HCT116 (cell line): ENCODE measurements at regions not wholly inside any gene's neighbourhood (a gene's known extent, or its start where the extent isn't known, plus 50 kb on each side); places are given as distances from the start of the nearest gene placed in this dataset.

Experiments used
- ATAC-seq: fragments of 200-7000 bp; cut with Tn5 transposase; 2 replicates; pipeline ENCODE4 v1.9.1; 2020; ENCODE audit warnings: mild to moderate bottlenecking, moderate library complexity
- BruUV-seq: library from RNA; stranded (reverse); fragments of 400-500 nt; replicated peaks from 2 replicates; lab custom pipeline; 2021; lab: Mats Ljungman, UMichigan
- CTCF ChIA-PET: fragments of 300-600 bp; sonication (Branson Sonifier 250); formaldehyde crosslinking; loops from one replicate; lab custom pipeline; 2021; ENCODE audit warnings: antibody characterized with exemption; lab: Charles Lee
- POLR2A ChIA-PET: fragments of 300-600, 350-600 bp; sonication (Branson Sonifier 250); formaldehyde crosslinking; loops from one replicate; lab custom pipeline; 2021; ENCODE audit warnings: antibody characterized with exemption; lab: Charles Lee
- RAD21 ChIA-PET, 2 experiments: fragments of 300-600 bp; sonication (Branson Sonifier 250); formaldehyde crosslinking; loops; one replicate each; lab custom pipeline; 2023; ENCODE audit warnings: low total read pairs in 2 of 2; ENCODE audit not compliant: uncharacterized antibody in 2 of 2, unreplicated experiment in 2 of 2, low non-redundant PET in 1 of 2; lab: Charles Lee
- DNase-seq: peaks from one replicate; pipeline ENCODE4 v3.0.0-alpha.2; 2010; ENCODE audit warnings: low read depth, low spot score
- H2AFZ ChIP-seq: fragments of 200-600 bp; shearing (Covaris generic), sonication (generic); 2 replicates; pipeline ENCODE4 v1.6.1; 2017; ENCODE audit warnings: low read depth, mixed run types, mixed read lengths, antibody characterized with exemption, low read length; ENCODE audit not compliant: poor library complexity, severe bottlenecking
- H3K27ac ChIP-seq: 2 replicates; pipeline ENCODE4 v1.5.1; 2012; ENCODE audit warnings: low read depth, low read length
- H3K27me3 ChIP-seq: fragments of 200-600 bp; sonication (generic); 2 replicates; pipeline ENCODE4 v1.6.1; 2016; ENCODE audit warnings: mixed run types, low read length, mixed read lengths; ENCODE audit not compliant: insufficient read depth
- H3K36me3 ChIP-seq, 2 experiments: fragments of 200-500 bp in 1 of 2; fragments of 200-600 bp in 1 of 2; sonication (Bioruptor generic) in 1 of 2; sonication (generic) in 1 of 2; 2 replicates each; pipeline versions ENCODE4 v1.5.1 to v1.6.1; 2014 to 2016; ENCODE audit warnings: low read length in 2 of 2, inconsistent platforms in 1 of 2, mixed read lengths in 1 of 2, mixed run types in 1 of 2; ENCODE audit not compliant: insufficient read depth in 2 of 2, control insufficient read depth in 1 of 2
- H3K4me1 ChIP-seq, 2 experiments: fragments of 200-600 bp in 1 of 2; sonication (generic) in 1 of 2; 2 replicates each; pipeline versions ENCODE4 v1.5.1 to v1.6.1; 2012 to 2017; ENCODE audit warnings: low read length in 2 of 2, inconsistent platforms in 1 of 2, mild to moderate bottlenecking in 1 of 2, mixed read lengths in 1 of 2, mixed run types in 1 of 2, moderate library complexity in 1 of 2; ENCODE audit not compliant: insufficient read depth in 2 of 2, control insufficient read depth in 1 of 2
- H3K4me2 ChIP-seq: fragments of 200-600 bp; sonication (generic); 2 replicates; pipeline ENCODE4 v1.6.1; 2017; ENCODE audit warnings: mixed run types, low read length, mixed read lengths
- H3K4me3 ChIP-seq, 2 experiments: fragments of 200-600 bp in 1 of 2; sonication (generic) in 1 of 2; replicated peaks in 1 of 2; 2 replicates each; pipeline ENCODE4 v1.5.1; 2011 to 2016; ENCODE audit warnings: low read length in 2 of 2, control low read depth in 1 of 2, low read depth in 1 of 2, mild to moderate bottlenecking in 1 of 2, mixed read lengths in 1 of 2, mixed run types in 1 of 2
- H3K79me2 ChIP-seq: fragments of 200-600 bp; sonication (generic); 2 replicates; pipeline ENCODE4 v1.6.1; 2017; ENCODE audit warnings: mild to moderate bottlenecking, mixed run types, low read length, moderate library complexity, mixed read lengths; ENCODE audit not compliant: insufficient read depth
- H3K9ac ChIP-seq: fragments of 200-600 bp; sonication (generic); 2 replicates; pipeline ENCODE4 v1.6.1; 2016; ENCODE audit warnings: low read length, mixed read lengths
- H3K9me2 ChIP-seq: fragments of 200-600 bp; sonication (generic), shearing (Covaris generic); 2 replicates; pipeline ENCODE4 v1.6.1; 2017; ENCODE audit warnings: mixed run types, mild to moderate bottlenecking, moderate library complexity; ENCODE audit not compliant: insufficient read depth
- H3K9me3 ChIP-seq, 2 experiments: fragments of 200-500 bp in 1 of 2; fragments of 200-600 bp in 1 of 2; sonication (Bioruptor generic) in 1 of 2; sonication (generic) in 1 of 2; 2 replicates each; pipeline ENCODE4 v1.6.1; 2014 to 2017; ENCODE audit warnings: low read length in 2 of 2, mixed read lengths in 2 of 2, inconsistent platforms in 1 of 2, low read depth in 1 of 2, mild to moderate bottlenecking in 1 of 2, mixed run types in 1 of 2, moderate library complexity in 1 of 2; ENCODE audit not compliant: control insufficient read depth in 1 of 2, insufficient read depth in 1 of 2
- H4K20me1 ChIP-seq: fragments of 200-600 bp; sonication (generic), shearing (Covaris generic); 2 replicates; pipeline ENCODE4 v1.6.1; 2017; ENCODE audit warnings: mixed run types, mild to moderate bottlenecking, moderate library complexity; ENCODE audit not compliant: insufficient read depth
- CEBPB ChIP-seq: IDR thresholded peaks from 2 replicates; pipeline ENCODE4 v1.6.1; 2012; ENCODE audit warnings: low read depth
- EGR1 ChIP-seq: IDR thresholded peaks from 2 replicates; pipeline ENCODE4 v1.6.1; 2012; ENCODE audit warnings: low read depth
- EZH2phosphoT487 ChIP-seq: fragments of 200-600 bp; IDR thresholded peaks from 2 replicates; pipeline ENCODE4 v1.6.1; 2018; ENCODE audit warnings: antibody characterized with exemption, borderline replicate concordance
- FOSL1 ChIP-seq: IDR thresholded peaks from 2 replicates; pipeline ENCODE4 v1.6.1; 2012; ENCODE audit warnings: low read depth
- JUND ChIP-seq: IDR thresholded peaks from 2 replicates; pipeline ENCODE4 v1.6.1; 2012
- SP1 ChIP-seq: IDR thresholded peaks from 2 replicates; pipeline ENCODE4 v1.6.1; 2012; ENCODE audit warnings: low read depth
- SRF ChIP-seq: IDR thresholded peaks from 2 replicates; pipeline ENCODE4 v1.6.1; 2012; ENCODE audit warnings: low read depth
- TCF7L2 ChIP-seq: IDR thresholded peaks from 2 replicates; pipeline ENCODE4 v1.7.0; 2011; ENCODE audit warnings: borderline replicate concordance, inconsistent platforms; ENCODE audit not compliant: insufficient read depth, insufficient read length; ENCODE audit errors: extremely low read depth
- intact Hi-C: fragments of 100-400 bp; cut with micrococcal nuclease; formaldehyde crosslinking; loops from 2 replicates; pipeline ENCODE4 v1.10.0; 2022
- TF ChIP-seq, protein P1 (sequence below): IDR thresholded peaks from 2 replicates; pipeline ENCODE4 v1.6.1; 2012
- TF ChIP-seq, protein P2 (sequence below): IDR thresholded peaks from 2 replicates; pipeline ENCODE4 v1.6.1; 2011; ENCODE audit warnings: mild to moderate bottlenecking, low read length, moderate library complexity; ENCODE audit not compliant: insufficient replicate concordance; ENCODE audit errors: extremely low read depth
- TF ChIP-seq, protein P3 (sequence below): IDR thresholded peaks from 2 replicates; pipeline ENCODE4 v1.6.1; 2012; ENCODE audit warnings: low read depth

DNA sequence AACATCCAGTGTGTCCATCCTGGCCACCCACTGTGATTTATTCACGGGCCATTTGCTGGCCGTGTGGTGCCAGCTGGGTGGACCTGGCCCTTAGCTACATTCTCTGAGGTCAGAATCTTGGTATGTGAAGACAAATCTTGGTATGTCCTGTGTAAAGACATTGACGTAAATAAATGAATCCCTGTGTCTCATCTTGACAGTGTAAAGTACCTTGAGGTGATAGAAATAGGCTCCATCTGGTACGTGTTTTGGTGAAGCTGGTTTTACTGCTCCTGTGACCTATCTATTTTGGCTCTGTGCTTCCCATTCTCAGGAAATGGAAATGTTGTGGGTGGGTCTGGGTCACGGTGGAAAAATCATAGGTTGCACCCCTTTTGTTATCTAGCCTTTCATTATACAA, 245.4 kb upstream of the ANKH start:
- ChIA-PET POLR2A (no interaction called here), RAD21 (no interaction called here), CTCF (no interaction called here)
- intact Hi-C loops: no loop called here
- H3K9me3 ChIP-seq: no peaks in the 10 kb centered on the region
- no peaks in the 10 kb centered on the region for H3K4me1 ChIP-seq
- no peak overlapping the region for H3K4me2 ChIP-seq
- H4K20me1 ChIP-seq: no peaks in the 10 kb centered on the region; the same call in 1 of the 2 replicates
- ATAC-seq (no peak), DNase-seq (no peak)
- H3K79me2 ChIP-seq: no peaks in the 10 kb centered on the region
- no peak overlapping the region for H2AFZ ChIP-seq
- H3K4me3 ChIP-seq: no peak overlapping the region
- TF ChIP-seq FOSL1: no peak
- TF ChIP-seq, protein P1, sequence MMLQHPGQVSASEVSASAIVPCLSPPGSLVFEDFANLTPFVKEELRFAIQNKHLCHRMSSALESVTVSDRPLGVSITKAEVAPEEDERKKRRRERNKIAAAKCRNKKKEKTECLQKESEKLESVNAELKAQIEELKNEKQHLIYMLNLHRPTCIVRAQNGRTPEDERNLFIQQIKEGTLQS: no peak
- H3K27me3 ChIP-seq: no peaks in the 10 kb centered on the region
- no peak overlapping the region for H3K9ac ChIP-seq
- no peak overlapping the region for H3K27ac ChIP-seq
- no peaks in the 10 kb centered on the region for H3K9me2 ChIP-seq
- no peaks in the 10 kb centered on the region for H3K36me3 ChIP-seq
- no TSS peak for BruUV-seq

DNA sequence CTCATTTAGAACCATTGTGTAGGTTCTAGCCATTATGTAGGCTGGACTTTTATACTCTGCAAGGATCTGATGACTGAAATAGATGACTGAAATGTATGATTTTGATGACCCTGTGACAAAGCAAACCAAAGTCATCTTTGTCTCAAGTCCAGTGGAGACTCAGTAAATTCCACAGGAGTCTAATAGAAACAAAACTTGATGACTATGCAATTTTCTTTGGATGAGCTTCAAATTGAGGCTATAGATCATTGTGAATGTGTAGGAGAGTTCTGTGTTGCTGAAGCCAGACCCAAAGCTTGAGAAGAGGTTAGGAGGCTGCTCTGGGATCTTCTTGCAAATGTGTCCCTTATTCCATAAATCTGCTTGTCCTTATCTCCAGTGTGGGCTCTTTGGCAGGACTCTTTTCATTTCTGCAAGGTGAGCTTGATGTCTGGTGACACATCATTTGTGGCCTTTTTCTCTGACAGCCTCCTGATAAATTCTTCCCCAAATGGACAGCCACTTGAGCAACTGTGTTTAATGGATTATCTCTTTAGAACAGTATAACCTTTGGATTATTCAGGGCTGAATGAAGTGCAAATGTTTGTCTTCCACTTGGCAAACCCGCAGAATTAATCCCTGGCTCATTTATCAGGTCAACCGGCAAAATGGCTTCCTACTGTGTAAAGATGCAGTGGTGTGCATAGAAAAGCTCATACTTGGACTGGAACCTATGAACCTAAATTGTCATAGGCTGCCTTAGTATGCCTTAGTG, 235.1 kb upstream of the ANKH start:
- ChIA-PET CTCF (interaction anchor here (1.1 to 1.5 kb wide), 2 partner anchors 12 to 1349 kb away, joined by 6 to 7 read pairs; no protein-coding TSS in a partner anchor), RAD21 (no interaction called here), POLR2A (no interaction called here)
- no peaks in the 10 kb centered on the region for H3K4me1 ChIP-seq
- H3K36me3 ChIP-seq: no peaks in the 10 kb centered on the region
- no peaks in the 10 kb centered on the region for H4K20me1 ChIP-seq
- H3K9me3 ChIP-seq: no peaks in the 10 kb centered on the region; a peak in 1 of 4 replicates
- no peak overlapping the region for H3K4me3 ChIP-seq
- no peak overlapping the region for H3K27ac ChIP-seq
- no peak overlapping the region for H2AFZ ChIP-seq
- no TSS peak for BruUV-seq
- no peaks in the 10 kb centered on the region for H3K9me2 ChIP-seq
- H3K27me3 ChIP-seq: no peaks in the 10 kb centered on the region
- intact Hi-C loops: loop anchor here (5.0 kb wide), 2 partner anchors 716 to 1351 kb away; no protein-coding TSS in a partner anchor
- TF ChIP-seq EGR1: no peak
- TF ChIP-seq CEBPB: no peak
- TF ChIP-seq SP1: no peak
- TF ChIP-seq EZH2phosphoT487: no peak
- TF ChIP-seq SRF: no peak
- TF ChIP-seq, protein P2, sequence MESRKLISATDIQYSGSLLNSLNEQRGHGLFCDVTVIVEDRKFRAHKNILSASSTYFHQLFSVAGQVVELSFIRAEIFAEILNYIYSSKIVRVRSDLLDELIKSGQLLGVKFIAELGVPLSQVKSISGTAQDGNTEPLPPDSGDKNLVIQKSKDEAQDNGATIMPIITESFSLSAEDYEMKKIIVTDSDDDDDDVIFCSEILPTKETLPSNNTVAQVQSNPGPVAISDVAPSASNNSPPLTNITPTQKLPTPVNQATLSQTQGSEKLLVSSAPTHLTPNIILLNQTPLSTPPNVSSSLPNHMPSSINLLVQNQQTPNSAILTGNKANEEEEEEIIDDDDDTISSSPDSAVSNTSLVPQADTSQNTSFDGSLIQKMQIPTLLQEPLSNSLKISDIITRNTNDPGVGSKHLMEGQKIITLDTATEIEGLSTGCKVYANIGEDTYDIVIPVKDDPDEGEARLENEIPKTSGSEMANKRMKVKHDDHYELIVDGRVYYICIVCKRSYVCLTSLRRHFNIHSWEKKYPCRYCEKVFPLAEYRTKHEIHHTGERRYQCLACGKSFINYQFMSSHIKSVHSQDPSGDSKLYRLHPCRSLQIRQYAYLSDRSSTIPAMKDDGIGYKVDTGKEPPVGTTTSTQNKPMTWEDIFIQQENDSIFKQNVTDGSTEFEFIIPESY: no peak
- TF ChIP-seq JUND: no peak
- no peak for TF ChIP-seq TCF7L2
- TF ChIP-seq, protein P1: no peak
- TF ChIP-seq FOSL1: no peak
- TF ChIP-seq, protein P3, sequence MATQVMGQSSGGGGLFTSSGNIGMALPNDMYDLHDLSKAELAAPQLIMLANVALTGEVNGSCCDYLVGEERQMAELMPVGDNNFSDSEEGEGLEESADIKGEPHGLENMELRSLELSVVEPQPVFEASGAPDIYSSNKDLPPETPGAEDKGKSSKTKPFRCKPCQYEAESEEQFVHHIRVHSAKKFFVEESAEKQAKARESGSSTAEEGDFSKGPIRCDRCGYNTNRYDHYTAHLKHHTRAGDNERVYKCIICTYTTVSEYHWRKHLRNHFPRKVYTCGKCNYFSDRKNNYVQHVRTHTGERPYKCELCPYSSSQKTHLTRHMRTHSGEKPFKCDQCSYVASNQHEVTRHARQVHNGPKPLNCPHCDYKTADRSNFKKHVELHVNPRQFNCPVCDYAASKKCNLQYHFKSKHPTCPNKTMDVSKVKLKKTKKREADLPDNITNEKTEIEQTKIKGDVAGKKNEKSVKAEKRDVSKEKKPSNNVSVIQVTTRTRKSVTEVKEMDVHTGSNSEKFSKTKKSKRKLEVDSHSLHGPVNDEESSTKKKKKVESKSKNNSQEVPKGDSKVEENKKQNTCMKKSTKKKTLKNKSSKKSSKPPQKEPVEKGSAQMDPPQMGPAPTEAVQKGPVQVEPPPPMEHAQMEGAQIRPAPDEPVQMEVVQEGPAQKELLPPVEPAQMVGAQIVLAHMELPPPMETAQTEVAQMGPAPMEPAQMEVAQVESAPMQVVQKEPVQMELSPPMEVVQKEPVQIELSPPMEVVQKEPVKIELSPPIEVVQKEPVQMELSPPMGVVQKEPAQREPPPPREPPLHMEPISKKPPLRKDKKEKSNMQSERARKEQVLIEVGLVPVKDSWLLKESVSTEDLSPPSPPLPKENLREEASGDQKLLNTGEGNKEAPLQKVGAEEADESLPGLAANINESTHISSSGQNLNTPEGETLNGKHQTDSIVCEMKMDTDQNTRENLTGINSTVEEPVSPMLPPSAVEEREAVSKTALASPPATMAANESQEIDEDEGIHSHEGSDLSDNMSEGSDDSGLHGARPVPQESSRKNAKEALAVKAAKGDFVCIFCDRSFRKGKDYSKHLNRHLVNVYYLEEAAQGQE: no peak
- H3K9ac ChIP-seq: no peak overlapping the region
- no peaks in the 10 kb centered on the region for H3K79me2 ChIP-seq
- no peak overlapping the region for H3K4me2 ChIP-seq
- ATAC-seq (no peak), DNase-seq (no peak)
